Mammary epithelial cell (primary cell): ENCODE measurements at regions not wholly inside any gene's neighbourhood (a gene's known extent, or its start where the extent isn't known, plus 50 kb on each side); places are given as distances from the start of the nearest gene placed in this dataset.

ENCODE experiments used
- CTCF ChIP-seq, 2 donors: IDR thresholded peaks in 1 of 2; conservative IDR thresholded peaks in 1 of 2; 2 replicates each; pipeline ENCODE4 v1.5.1; 2011 to 2012; ENCODE audit warnings: inconsistent platforms in 2 of 2, low read length in 2 of 2, mild to moderate bottlenecking in 2 of 2, control low read depth in 1 of 2, low read depth in 1 of 2; ENCODE audit not compliant: insufficient read depth in 1 of 2; ENCODE audit errors: extremely low read depth in 1 of 2
- EZH2 ChIP-seq: IDR thresholded peaks from 2 replicates; pipeline ENCODE4 v1.6.1; 2012; ENCODE audit warnings: low read length, inconsistent platforms, borderline replicate concordance

DNA sequence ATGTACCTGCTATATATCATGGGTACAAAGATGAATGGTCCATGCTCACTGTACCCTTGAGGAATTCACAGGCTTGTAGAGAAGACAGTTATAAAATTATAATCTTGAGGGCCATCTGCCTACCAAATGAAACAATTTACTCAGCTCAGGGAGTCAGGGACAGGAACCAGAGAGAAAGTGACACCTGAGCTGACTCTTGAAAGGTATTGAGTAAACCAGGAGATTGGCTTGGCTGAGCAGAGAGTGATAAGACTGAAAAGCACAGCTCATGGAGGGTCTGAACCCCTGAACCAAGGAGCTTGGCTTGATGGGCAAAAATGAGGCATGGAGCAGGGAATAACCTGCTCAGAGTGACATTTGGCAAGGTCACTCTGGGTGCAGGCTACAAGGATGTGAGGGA is 147.3 kb downstream of the FAM114A2 start:
- TF ChIP-seq CTCF (conservative IDR thresholded peaks at IDR 0.05 in 1 of 2, IDR thresholded peaks at IDR 0.05 in 1 of 2; ENCODE audit: extremely low read depth in 1 of 2, insufficient read depth in 1 of 2, low read depth in 1 of 2, low read length in 2 of 2), result no peak
- no peak for TF ChIP-seq EZH2
